Activated naive CD8-positive, alpha-beta T cell treated with anti-CD3 and anti-CD28 coated beads for 36 hours (primary cell): ENCODE measurements at regions not wholly inside any gene's neighbourhood (a gene's known extent, or its start where the extent isn't known, plus 50 kb on each side); places are given as distances from the start of the nearest gene placed in this dataset.
A peak's percentile ranks its signal among the peaks of the same experiment; 100 is the strongest.

Experiments
- DNase-seq: peaks from one replicate; pipeline ENCODE4 v3.0.0; 2021
- H3K27ac Mint-ChIP-seq: one replicate; pipeline ENCODE4 v1.8.0; 2022; ENCODE audit warnings: mild to moderate bottlenecking, moderate library complexity, mixed read lengths
- H3K27me3 Mint-ChIP-seq: one replicate; pipeline ENCODE4 v1.8.0; 2022; ENCODE audit warnings: mild to moderate bottlenecking, mixed read lengths
- H3K36me3 Mint-ChIP-seq: one replicate; pipeline ENCODE4 v1.8.0; 2021; ENCODE audit warnings: mild to moderate bottlenecking, mixed read lengths
- H3K4me1 Mint-ChIP-seq: one replicate; pipeline ENCODE4 v1.8.0; 2021; ENCODE audit warnings: mixed read lengths
- H3K4me3 Mint-ChIP-seq: one replicate; pipeline ENCODE4 v1.8.0; 2022; ENCODE audit warnings: mild to moderate bottlenecking, moderate library complexity, mixed read lengths
- H3K9me3 Mint-ChIP-seq: one replicate; pipeline ENCODE4 v1.8.0; 2022; ENCODE audit warnings: mixed read lengths

GRCh38 chr6:40340957-40341356, 246.2 kb downstream of the LRFN2 start:
- no peak for DNase-seq
- H3K9me3 Mint-ChIP-seq, result no peaks in the 10 kb centered on the region
- H3K27me3 Mint-ChIP-seq, result no peaks in the 10 kb centered on the region
- H3K4me3 Mint-ChIP-seq, result no peak overlapping the region
- H3K4me1 Mint-ChIP-seq, result no peaks in the 10 kb centered on the region
- no peaks in the 10 kb centered on the region for H3K36me3 Mint-ChIP-seq
- no peak overlapping the region for H3K27ac Mint-ChIP-seq

GRCh38 chr6:40340196-40340595, 247.0 kb downstream of the LRFN2 start:
- H3K9me3 Mint-ChIP-seq, result no peaks in the 10 kb centered on the region
- no peak overlapping the region for H3K4me3 Mint-ChIP-seq
- H3K27me3 Mint-ChIP-seq, result no peaks in the 10 kb centered on the region
- H3K4me1 Mint-ChIP-seq, result no peaks in the 10 kb centered on the region
- H3K36me3 Mint-ChIP-seq, result no peaks in the 10 kb centered on the region
- no peak overlapping the region for H3K27ac Mint-ChIP-seq
- DNase-seq, result no peak

DNA sequence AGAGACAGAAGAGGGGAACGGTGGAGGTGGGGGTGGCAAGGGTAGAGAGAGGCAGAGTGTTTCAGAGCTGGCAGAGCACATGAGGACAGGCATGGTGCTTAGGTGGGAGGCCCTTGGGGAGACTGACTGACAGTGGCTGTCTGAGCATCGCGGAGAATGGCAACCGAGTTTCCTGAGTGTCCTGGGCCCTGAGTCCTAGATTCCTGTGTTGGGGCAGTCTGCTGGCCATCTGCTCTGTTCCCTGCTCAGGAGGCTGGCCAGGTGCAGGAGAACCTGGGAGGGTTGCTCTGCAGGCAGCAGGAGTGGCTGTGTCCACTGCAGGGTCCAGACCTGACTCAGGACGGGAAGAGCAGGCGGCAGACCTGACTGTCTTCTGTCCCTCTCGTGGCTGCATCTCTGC, 248.9 kb downstream of the LRFN2 start:
- Mint-ChIP-seq H3K9me3 (no peaks in the 10 kb centered on the region), H3K27me3 (peaks cover 4% of the 10 kb centered on the region), H3K36me3 (no peaks in the 10 kb centered on the region), H3K27ac (no peak overlapping the region), H3K4me3 (no peak overlapping the region), H3K4me1 (no peaks in the 10 kb centered on the region)
- no peak for DNase-seq

- no peak for DNase-seq
- peaks cover 4% of the 10 kb centered on the region for H3K27me3 Mint-ChIP-seq
- H3K27ac Mint-ChIP-seq, result no peak overlapping the region
- H3K9me3 Mint-ChIP-seq, result no peaks in the 10 kb centered on the region
- H3K4me1 Mint-ChIP-seq, result no peaks in the 10 kb centered on the region
- H3K4me3 Mint-ChIP-seq, result no peak overlapping the region
- H3K36me3 Mint-ChIP-seq, result no peaks in the 10 kb centered on the region
These were observed 250.0 kb downstream of the LRFN2 start for GRCh38 chr6:40336940-40337760.

DNA sequence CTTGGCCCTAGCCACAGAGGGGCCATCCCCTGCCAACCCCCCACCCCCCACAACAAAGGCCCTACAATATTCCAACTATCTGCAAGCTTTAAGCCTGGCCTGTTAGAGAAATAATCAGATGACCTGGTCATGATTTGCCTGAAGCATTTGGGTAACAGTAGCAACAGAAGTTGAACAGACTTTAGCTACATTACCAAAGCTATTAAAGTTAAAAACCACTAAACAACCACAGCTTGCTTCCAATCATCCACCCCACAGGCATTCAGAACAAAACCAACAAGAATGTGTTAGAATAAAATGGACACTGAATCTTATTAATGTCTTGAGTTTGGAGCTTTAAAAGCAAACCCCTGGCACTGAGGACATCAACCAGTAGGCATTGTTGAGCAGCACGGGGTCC, 250.9 kb downstream of the LRFN2 start:
- no peaks in the 10 kb centered on the region for H3K9me3 Mint-ChIP-seq
- H3K27ac Mint-ChIP-seq, result no peak overlapping the region
- H3K4me3 Mint-ChIP-seq, result no peak overlapping the region
- peaks cover 4% of the 10 kb centered on the region for H3K27me3 Mint-ChIP-seq
- no peak for DNase-seq
- H3K36me3 Mint-ChIP-seq, result no peaks in the 10 kb centered on the region
- no peaks in the 10 kb centered on the region for H3K4me1 Mint-ChIP-seq

GRCh38 chr6:40334496-40335270, 252.5 kb downstream of the LRFN2 start:
- DNase-seq, result no peak
- H3K4me3 Mint-ChIP-seq, result no peak overlapping the region
- H3K27me3 Mint-ChIP-seq, result peaks cover 4% of the 10 kb centered on the region
- no peaks in the 10 kb centered on the region for H3K36me3 Mint-ChIP-seq
- H3K9me3 Mint-ChIP-seq, result no peaks in the 10 kb centered on the region
- H3K27ac Mint-ChIP-seq, result no peak overlapping the region
- H3K4me1 Mint-ChIP-seq, result no peaks in the 10 kb centered on the region

DNA sequence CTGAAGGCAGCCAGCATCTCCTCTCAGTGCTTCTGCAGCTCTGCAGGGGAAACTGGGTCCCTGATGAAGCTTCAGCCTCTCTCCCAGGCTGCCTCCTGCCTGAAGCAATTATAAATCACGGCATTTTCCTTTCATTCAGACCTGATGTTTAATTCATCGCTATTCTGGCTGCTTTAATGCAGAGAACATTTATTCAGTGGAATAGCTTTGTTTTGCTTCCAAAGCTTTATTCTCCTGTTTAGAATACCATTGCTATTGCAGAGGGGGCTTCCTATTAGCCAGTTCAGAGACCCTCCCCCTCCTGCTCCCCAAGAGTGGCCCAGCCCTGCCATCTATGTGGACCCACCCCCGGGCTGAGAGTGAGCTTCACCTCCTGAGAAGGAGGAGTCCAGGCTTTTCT, 255.6 kb downstream of the LRFN2 start:
- Mint-ChIP-seq H3K4me3 (no peak overlapping the region), H3K36me3 (no peaks in the 10 kb centered on the region), H3K9me3 (no peaks in the 10 kb centered on the region), H3K27me3 (peaks cover 34% of the 10 kb centered on the region), H3K4me1 (no peaks in the 10 kb centered on the region), H3K27ac (no peak overlapping the region)
- DNase-seq, result no peak

DNA sequence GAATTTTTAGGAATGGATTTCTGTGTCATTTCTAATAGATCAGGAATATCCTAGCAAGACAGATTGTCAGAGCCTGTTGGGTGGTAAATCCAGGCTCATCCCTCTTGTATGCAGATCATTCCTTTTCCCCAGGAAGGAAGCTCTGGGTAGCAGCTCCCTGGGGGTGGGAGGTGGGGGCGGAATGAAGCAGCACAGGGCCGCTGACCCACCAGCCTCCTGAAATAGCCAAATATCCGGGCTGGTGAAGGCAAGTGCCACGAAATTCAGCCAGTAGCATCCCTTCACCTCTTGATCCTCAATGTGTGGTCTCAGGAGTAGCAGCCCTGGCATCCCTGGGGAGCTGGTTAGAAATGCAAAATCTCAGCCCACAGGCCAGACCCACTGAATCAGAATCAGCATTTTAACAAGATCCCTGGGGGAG, 256.9 kb downstream of the LRFN2 start:
- H3K9me3 Mint-ChIP-seq, result no peaks in the 10 kb centered on the region
- peaks cover 37% of the 10 kb centered on the region for H3K27me3 Mint-ChIP-seq
- H3K4me3 Mint-ChIP-seq, result no peak overlapping the region
- H3K36me3 Mint-ChIP-seq, result no peaks in the 10 kb centered on the region
- no peaks in the 10 kb centered on the region for H3K4me1 Mint-ChIP-seq
- no peak overlapping the region for H3K27ac Mint-ChIP-seq
- DNase-seq, result no peak

GRCh38 chr6:40328986-40329545, 258.1 kb downstream of the LRFN2 start:
- H3K4me1 Mint-ChIP-seq, result no peaks in the 10 kb centered on the region
- DNase-seq, result no peak
- no peaks in the 10 kb centered on the region for H3K36me3 Mint-ChIP-seq
- H3K27me3 Mint-ChIP-seq, result peaks cover 44% of the 10 kb centered on the region
- H3K9me3 Mint-ChIP-seq, result no peaks in the 10 kb centered on the region
- no peak overlapping the region for H3K4me3 Mint-ChIP-seq
- no peak overlapping the region for H3K27ac Mint-ChIP-seq

GRCh38 chr6:40328386-40328985, 258.7 kb downstream of the LRFN2 start:
- Mint-ChIP-seq H3K9me3 (no peaks in the 10 kb centered on the region), H3K4me1 (no peaks in the 10 kb centered on the region), H3K36me3 (no peaks in the 10 kb centered on the region), H3K27ac (no peak overlapping the region), H3K4me3 (no peak overlapping the region), H3K27me3 (peaks cover 40% of the 10 kb centered on the region)
- peak; percentile 24 for DNase-seq

- Mint-ChIP-seq H3K27me3 (peaks cover 40% of the 10 kb centered on the region), H3K36me3 (no peaks in the 10 kb centered on the region), H3K9me3 (no peaks in the 10 kb centered on the region), H3K4me3 (no peak overlapping the region), H3K4me1 (no peaks in the 10 kb centered on the region), H3K27ac (no peak overlapping the region)
- no peak for DNase-seq
These were observed 260.3 kb downstream of the LRFN2 start for GRCh38 chr6:40326714-40327421.

- Mint-ChIP-seq H3K27me3 (peaks cover 43% of the 10 kb centered on the region), H3K9me3 (no peaks in the 10 kb centered on the region), H3K27ac (no peak overlapping the region), H3K36me3 (no peaks in the 10 kb centered on the region), H3K4me3 (no peak overlapping the region), H3K4me1 (no peaks in the 10 kb centered on the region)
- no peak for DNase-seq
These were observed 261.4 kb downstream of the LRFN2 start for GRCh38 chr6:40325791-40326190.

DNA sequence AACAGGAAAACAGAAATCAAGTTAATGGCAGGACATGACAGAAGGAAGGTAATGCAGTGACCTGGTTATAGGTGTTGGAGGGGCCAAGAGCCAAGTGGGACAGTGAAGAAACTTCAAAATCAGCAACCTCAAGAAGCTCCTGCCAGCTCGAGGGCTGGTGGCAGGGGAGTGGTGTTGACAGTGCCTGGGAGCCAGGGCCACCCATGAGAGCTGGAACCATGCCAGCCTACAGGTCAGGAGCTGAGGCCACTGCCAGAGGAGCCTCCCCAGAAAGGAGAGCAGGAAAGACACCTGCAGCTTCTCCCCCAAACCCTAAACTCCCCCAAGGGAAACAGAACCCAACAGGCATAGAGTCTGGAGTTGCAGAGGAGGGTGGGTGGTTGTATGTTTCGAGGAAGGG, 262.1 kb downstream of the LRFN2 start:
- H3K9me3 Mint-ChIP-seq, result no peaks in the 10 kb centered on the region
- DNase-seq, result no peak
- peaks cover 47% of the 10 kb centered on the region for H3K27me3 Mint-ChIP-seq
- H3K4me3 Mint-ChIP-seq, result no peak overlapping the region
- no peaks in the 10 kb centered on the region for H3K36me3 Mint-ChIP-seq
- H3K27ac Mint-ChIP-seq, result no peak overlapping the region
- H3K4me1 Mint-ChIP-seq, result no peaks in the 10 kb centered on the region

- no peaks in the 10 kb centered on the region for H3K36me3 Mint-ChIP-seq
- no peak overlapping the region for H3K4me3 Mint-ChIP-seq
- no peak overlapping the region for H3K27ac Mint-ChIP-seq
- peaks cover 2% of the 10 kb centered on the region for H3K9me3 Mint-ChIP-seq
- DNase-seq, result no peak
- H3K27me3 Mint-ChIP-seq, result peaks cover 43% of the 10 kb centered on the region
- no peaks in the 10 kb centered on the region for H3K4me1 Mint-ChIP-seq
These were observed 263.1 kb downstream of the LRFN2 start for GRCh38 chr6:40323881-40324634.
